Fibroblast of skin of abdomen (primary cell): ENCODE measurements at regions not wholly inside any gene's neighbourhood (a gene's known extent, or its start where the extent isn't known, plus 50 kb on each side); places are given as distances from the start of the nearest gene placed in this dataset.

ENCODE experiments used
- DNase-seq: peaks from one replicate; pipeline ENCODE4 v3.0.0-alpha.2; 2013

DNA sequence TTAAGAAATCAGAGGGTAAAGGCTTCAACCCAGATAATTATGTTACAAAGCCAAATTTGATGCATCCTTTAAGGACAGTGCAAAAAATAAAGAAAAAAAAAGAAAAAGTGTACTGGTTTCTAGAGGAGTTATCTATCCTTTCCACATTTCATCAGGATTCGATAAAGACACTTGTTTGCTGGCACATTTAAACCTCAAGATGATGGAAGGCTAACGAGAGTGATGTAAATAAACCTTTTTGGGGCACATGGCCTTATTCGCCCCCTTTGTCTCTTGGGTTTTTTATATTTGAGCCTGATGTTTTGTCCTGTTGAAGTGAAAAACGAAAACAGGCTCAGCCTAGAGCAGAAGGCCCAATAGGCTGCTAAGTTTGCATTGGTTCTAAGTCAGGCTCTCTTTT is 416.5 kb downstream of the TAF11L14 start:
- no peak for DNase-seq

DNA sequence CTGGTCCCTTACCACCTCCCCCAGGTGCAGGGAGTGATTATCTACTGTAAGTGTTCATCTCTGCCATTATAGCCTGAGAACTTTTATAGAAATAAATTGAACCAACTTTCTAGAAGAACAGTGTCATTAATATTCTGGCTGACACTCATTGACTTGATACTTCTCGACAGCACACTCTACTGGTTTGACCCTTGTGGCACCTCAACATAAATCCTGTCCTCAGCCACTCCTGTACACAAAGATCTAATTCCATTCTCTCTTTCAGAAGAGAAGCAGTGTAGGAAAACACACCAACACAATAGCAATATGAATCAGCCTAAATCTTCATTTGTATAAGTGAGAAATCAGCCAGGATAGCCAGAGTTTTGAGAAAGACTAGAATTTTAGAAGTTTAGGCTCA is 417.7 kb downstream of the TAF11L14 start:
- DNase-seq, result no peak

DNA sequence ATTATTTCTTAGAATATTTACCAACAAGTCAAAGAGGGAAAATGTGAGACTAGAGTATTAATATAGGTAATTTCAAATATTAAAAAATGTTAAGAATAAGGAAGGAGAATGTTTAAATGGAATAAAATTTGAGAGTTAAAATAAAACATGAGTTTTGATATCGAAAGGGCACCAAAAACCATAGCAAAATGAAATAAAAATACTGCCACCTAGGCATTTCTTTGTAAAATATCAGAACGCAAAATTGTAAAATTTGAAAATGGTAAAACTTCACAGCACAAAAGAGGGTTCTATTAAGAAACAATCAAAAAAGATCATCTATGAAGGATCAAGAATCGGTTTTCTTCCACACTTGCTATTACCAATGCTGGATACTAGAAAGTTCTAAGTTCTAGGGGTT is 418.3 kb downstream of the TAF11L14 start:
- no peak for DNase-seq

DNA sequence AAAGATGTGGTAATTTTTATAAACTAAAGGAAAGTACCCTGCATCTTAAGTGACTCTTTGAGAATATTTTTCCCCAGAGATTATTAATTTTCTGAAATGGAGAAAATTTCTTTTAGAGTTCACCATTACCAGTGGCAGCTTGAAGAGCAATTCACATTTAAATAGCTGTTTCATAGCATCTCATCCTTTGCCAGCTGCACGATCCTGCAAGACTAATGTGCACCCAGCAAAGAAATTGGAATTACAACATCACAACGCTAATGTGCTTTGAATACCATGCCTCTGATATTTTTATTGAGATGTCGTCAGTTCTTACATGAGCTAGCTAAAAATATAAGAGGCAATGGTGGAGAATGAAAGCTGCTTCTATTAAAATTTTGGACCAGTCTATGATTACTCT is 423.5 kb downstream of the TAF11L14 start:
- no peak for DNase-seq

DNA sequence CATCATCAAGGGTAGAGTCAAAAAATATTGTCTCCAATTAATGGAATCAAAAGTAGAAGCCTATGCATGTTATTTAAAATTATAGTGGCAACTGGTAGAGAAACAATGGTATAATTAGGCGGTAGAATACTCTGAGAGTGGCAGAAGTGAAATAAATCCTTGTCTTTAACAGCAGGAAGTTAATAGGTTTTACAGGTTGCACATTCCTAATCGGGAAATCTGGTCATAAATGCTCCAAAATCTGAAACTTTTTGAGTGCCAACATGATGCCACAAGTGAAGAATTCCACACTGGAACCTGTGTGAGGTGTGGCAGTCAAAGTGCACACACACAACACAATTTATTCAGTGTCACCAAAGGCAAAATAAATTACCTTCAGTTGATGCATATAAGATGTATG is 433.4 kb downstream of the TAF11L14 start:
- DNase-seq, result no peak

DNA sequence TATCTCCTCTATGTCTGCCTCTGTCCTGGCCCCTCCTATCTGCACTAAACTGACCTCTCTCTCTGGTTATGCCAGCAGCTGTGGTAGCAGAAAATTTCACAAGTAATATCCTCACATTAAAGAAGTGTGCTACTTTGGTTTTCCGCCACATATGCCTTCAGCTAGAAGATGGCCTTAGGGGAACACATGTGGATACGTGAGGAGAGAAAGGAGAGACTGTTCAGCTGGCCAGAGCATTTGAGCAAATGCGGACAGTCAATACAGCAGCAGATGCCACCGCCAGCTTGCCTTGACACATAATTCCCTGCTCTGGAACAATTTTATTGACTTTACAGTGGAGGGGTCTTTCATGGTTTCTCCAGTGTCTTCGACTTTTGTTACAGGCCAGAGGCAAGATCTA is 434.6 kb downstream of the TAF11L14 start:
- DNase-seq, result no peak

DNA sequence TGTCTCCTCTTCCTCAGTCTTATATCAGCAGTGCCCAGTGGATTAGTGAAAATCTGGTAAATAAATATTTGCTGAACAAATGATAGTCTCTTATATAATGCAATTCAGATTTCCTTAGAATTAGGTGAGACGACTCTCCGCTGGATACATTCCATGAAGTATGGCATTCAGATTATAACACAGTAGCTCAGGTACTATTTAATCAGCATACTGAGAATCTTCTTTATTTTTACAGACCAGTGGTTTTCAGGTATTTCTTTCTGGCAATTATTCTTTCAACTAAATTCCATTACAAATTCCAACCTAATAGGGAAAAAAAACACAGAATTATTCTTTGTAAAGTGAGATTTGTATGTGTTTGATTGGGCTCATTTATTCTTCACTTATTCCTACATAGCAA is 435.5 kb downstream of the TAF11L14 start:
- DNase-seq, result no peak

DNA sequence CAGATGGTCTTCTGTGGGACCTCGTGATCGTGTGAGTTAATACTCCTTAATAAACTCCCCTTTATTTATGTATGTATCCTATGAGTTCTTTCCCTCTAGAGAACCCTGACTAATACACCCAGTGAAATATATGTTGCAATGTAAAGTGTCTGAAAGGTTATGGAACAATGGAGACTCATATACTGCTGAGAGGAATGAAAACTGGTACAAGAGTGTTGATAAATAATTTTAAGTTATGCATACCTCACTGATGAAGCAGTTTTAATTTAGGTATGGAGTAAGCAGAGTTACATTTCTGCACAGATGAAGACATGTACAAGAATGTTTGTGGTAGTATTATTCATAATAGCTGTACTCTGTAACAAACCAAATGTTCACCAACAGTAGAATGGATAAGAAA is 438.3 kb downstream of the TAF11L14 start:
- DNase-seq, result no peak

DNA sequence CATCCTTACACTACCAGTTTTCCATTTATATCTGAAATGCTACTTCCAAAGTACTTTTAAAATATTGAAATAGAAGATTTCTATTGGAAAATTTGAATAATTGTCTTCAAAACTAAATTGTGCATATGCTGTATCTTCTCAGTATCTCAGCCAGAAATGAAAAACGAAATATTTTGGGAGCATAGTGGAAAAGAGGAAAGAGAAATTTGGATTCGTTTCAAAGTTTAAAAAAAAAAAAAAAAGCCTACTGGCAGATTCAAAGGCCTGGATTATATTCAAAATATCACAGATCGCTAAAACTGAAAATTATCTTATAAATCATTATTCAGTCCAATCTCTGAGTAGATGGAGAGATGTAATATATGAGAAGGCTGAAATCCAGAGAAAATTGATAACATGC is 440.7 kb downstream of the TAF11L14 start:
- no peak for DNase-seq

DNA sequence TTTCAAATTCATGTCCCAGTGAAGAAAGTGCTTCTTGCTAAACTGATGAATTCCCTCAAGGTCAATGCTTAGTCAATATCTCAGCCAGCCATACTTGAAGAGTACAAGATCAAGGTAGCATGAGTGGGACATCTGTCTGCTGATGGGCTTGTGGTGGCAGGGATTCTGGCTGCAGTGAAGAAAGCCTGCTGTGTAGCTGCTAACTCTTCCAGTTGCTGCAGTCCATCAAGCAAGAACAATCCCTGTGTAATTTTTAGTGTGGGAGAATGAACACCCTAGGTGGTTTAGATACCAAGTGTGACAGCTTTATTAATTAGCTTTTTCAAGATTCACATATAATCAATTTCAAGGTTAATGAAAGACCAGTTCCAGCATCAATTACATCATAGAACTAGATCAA is 443.9 kb downstream of the TAF11L14 start:
- no peak for DNase-seq

DNA sequence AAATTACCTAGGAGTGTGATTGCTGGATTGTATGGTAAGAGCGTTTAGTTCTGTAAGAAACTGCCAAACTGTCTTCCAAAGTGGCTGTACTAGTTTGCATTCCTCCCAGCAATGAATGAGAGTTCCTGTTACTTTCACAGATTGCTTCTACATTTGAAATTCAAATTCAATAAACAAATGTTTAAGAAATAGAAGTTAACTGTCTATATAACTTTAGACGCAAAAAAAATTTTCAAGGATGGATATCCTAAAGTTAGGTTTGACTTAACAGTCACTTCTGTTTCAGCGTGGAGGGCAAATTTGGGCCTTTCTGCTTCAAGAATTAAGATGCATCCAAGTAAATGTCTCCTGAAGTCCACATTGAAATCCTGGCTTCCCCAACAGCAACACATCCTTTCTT is 445.6 kb downstream of the TAF11L14 start:
- no peak for DNase-seq

DNA sequence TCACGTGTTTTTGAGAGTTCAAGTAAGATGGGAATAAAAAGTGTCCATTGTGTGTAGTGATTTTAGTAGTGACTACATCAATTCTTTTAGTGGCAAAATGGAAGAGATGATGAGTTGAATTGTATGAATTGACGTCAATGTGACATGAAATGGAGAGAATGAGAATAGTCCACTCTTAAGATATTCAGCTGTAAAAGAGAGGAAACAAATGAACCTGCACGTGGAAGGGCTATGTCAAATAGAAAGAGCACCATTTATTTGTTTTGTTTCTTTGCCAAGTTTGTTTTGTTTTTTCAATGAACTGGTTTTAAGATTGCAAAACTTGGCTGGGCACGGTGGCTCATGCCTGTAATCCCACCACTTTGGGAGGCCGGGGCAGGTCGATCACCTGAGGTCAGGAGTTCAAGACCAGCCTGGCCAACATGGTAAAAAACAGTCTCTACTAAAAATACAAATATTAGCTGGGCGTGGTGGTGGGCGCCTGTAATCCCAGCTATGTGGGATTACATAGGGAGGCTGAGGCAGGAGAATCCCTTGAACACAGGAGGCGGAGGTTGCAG is 453.8 kb downstream of the TAF11L14 start:
- no peak for DNase-seq

DNA sequence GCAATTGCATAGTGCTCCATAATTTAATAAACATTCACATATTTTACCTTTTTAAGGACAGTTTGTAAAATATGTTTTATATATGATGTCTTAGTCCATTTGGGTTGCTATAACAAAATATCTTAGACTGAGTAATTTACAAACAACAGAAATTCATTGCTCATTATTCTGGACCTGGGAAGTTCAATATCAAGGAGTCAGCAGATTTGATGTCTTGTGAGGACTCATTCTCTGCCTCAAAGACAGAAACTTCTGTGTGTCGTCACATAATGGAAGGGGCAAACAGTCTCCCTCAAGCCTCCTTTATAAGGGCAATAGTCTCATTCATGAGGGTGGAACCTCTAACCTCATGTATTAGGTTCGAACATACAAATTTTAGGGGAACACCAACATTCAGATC is 455.9 kb downstream of the TAF11L14 start:
- DNase-seq, result no peak

DNA sequence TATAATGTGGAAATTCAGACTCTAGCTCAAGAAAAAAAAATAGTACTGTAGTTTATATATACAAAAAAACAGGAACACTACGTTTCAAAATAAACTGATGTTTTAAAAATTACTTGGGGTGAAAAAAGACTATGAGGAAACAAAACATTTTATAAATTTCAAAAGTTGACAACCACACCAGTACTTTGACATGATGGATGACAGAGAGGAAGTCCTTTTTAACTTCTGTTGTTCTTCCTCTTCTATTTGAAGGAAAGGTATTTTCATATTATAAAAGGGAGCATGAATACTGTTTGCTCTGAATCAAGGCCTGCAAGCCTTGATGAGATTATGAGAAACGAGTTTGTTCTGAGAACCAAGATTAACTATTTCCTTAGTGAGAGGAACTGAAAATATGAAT is 456.9 kb downstream of the TAF11L14 start:
- DNase-seq, result no peak

DNA sequence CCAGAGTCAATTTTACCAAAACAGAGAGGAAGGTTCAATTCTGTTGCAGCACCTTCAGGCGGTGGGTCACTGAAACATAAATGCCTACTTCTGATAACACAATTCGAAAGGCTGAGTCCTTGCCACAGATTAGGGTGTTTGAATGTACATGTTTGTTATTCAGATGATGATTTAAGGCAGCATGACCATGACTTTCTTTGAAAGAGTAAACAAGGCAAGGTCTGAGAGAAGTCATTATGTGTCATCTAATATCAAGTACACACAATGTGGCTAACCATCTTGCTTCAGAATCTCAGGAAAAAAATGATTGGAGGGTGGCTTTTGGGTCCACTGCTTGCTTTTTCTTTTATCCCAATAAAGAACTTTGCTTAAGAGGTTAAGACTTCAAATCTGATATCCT is 457.5 kb downstream of the TAF11L14 start:
- no peak for DNase-seq

DNA sequence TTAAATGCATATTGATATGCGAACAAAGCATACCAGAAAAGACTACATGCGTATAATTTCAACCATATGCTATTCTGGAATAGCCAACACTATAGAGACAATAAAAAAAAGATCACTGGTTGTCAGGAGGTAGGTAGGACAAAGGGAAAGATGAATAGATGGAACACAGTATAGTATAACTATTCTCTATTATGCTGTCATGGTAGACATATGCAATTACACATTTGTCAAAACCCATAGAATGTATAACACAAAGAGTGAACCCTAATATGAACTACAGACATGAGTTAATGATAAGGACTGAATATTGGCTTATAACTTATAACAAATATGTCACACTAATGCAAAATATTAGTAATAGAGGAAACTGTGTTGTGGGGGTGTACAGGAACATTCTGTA is 460.8 kb downstream of the TAF11L14 start:
- no peak for DNase-seq

DNA sequence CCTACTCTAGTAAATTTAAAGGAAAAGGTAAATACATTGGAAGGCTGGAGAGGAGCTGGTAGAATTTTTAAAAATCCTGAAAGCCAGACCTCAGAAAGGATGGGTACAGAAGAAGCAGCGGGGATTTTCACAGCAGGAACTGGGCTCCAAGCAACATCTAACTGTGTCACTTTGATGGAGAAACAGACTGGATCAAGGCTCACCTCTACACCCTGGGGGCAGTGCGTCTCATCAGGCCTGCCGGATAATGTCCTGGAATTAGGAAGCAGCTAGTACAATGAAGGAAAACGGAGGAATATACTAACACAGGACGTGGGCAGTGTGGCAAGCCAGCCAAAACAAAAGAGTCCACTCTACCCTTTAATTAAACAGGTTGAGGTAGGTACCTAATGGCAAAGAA is 463.6 kb downstream of the TAF11L14 start:
- DNase-seq, result no peak

DNA sequence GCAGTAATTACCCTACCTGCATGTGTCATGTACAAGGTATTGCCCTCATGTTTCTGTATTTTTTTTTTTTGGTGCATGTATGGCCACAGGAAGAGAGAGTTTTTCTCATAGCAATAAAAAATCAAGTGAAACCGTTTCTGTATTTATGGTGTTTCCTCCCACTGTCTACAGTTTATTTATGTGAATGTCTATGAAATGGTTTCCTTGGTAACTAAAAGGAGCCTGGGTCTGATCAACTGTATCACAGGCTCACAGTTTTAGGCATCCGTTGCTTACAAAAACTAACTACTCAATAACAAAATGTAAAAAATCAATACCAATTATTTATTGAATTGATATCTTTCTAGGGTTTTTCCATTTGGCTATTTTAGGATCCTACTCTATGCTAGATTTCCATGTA is 464.4 kb downstream of the TAF11L14 start:
- DNase-seq, result no peak

DNA sequence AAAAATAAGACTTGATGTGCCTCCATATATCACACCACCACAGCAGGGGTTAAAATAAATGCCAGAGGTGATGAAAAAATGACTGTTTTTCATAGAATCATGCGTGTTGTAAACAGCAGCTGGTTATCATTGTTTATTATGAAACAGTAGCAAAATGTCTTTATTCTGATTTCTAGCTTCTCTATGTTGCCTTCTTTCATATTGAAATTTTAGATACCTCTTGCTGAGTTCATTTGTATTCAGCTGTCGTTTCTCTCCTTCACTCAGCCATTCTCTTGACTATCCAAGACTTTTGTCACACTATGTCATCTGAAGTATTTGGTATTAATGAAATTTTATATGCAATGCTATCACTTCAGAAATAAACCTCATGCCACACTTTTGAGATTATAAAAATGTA is 465.0 kb downstream of the TAF11L14 start:
- DNase-seq, result no peak

DNA sequence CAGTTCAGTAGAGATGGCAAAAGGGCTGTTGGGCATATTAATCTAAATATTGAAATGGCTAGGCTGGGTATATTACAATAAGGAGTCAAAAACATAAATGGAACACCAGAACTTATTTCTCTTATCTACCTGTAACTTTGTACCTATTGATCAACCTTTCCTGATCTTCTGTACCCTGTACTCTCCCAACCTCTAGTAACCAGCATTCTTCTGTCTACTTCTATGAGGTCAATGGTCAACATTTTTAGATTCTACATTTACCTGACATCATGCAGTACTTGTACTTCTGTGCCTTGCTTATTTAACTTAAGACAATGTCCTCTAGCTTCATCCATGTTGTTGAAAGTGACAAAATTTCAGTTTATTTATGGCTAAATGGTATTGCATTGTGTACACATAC is 467.3 kb downstream of the TAF11L14 start:
- no peak for DNase-seq

DNA sequence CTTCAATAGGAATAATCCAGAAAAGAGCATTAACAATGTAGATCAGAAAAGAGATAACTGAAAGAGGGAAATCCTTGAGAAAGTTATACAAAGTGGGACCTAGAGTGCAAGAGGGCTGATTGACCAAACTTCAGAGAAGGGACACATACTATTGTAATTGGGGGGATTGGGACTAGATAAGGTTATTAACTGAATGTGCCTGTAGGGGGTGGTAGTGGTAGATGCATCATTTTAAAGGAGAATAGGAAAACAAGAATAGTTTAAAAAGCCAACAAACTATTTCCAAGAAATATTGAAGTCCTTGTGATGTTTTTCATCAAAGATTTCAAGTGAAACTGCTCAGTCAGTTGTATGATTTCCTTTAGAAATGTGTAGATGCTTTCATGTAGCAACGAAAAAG is 468.5 kb downstream of the TAF11L14 start:
- no peak for DNase-seq

DNA sequence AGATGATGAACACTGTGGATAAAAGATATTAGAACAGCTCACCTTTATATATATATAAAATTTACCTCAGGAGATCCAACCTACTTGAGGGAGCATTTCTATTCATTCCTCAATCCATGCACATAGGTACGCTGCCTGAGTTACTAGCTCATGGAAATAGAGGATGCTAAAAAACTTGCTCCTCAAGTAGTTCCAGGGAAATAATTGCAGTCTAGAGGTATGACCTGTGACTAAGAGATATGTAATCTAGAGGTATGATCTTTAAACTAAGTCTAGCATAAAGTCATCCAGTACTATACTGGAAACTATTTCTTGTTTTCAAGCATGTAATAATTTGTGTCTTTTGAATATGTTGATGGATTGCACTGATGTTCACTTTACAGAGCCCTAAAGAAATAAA is 471.2 kb downstream of the TAF11L14 start:
- DNase-seq, result no peak

DNA sequence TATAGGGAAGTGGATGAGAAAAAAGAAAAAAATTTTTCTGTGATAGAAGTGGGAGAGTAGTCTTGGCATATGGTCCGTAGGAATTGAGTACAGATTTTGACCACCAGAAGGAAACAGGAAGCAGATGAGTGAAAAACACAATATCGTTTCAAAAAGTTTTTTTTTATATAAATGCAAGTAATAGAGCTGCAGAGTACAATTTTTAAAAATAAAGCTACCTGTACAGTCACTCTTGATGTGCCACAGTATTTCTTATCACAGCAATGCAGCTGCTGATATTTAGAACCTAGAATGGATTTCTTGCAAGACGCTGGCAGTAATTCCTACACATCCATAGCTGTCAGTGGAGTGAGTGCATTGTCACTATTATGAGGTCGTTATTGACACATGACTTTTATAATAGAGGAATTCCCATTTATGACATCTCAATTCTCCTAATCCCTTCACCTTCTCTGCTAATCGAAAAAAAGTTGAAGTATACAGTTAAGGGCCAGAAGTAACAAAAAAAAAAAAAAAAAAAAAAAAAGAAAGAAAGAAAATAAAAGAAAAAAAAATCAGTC is 477.7 kb downstream of the TAF11L14 start:
- no peak for DNase-seq

DNA sequence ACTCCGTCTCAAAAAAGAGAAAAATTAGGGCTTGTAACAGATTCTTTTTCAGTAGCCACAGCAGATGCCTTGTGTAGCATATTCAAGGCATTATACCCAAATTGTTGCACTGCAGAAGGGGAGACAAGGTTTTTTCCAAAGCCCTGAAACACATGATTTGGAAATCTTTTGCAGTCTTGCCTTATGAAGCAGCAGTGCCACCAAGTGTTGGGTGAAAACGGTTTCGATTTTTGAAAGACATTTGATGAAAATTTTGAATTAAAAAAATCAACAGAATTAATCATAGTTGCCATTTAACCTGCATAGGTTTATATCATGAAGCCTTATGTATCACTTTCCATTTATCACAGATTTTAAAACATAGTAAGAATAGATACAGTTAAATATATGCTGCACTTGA is 479.5 kb downstream of the TAF11L14 start:
- peak; percentile 10 for DNase-seq

DNA sequence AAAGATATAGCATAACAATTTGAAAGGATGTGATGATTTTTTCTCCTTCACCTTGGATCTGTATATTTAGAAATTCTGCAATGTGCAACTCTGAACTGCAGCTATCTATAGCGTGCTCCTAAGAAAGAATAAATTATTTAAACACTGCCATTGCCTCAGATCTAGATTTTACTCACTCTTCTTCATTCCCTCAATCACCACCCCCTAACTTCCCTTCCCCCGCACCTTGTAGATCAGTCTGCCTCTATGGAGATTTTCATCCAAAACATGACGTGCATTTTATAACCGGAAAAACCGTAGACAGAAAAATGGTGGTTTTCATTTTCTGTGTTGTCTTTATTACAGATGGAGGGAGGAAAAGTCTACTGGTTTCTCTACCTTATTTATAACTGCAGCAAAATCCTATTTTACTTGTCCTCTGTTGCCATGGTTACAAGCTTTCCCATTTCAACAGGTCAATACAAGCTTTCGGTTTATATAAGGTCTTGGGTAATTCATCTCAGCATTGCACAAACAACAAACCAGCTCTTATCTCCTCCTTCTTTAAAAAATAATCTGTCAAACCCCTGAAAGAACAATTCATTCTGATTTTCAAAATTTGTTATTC is 480.0 kb downstream of the TAF11L14 start:
- no peak for DNase-seq
